H1 (cell line): ENCODE measurements at regions not wholly inside any gene's neighbourhood (a gene's known extent, or its start where the extent isn't known, plus 50 kb on each side); places are given as distances from the start of the nearest gene placed in this dataset.

Source experiments
- CTCF ChIA-PET: fragments of 300-600 bp; sonication (Branson Sonifier 250); formaldehyde crosslinking; loops from one replicate; lab custom pipeline; 2021; ENCODE audit not compliant: partially characterized antibody; lab: Charles Lee
- POLR2A ChIA-PET: fragments of 300-600 bp; sonication (Branson Sonifier 250); formaldehyde crosslinking; loops from one replicate; lab custom pipeline; 2021; ENCODE audit warnings: inconsistent platforms; ENCODE audit not compliant: partially characterized antibody; lab: Charles Lee
- DNase-seq, 2 experiments: peaks; one replicate each; pipeline versions ENCODE4 v3.0.0 to v3.0.0-alpha.2; 2010 to 2022; ENCODE audit warnings: low spot score in 2 of 2, low read depth in 1 of 2, mixed read lengths in 1 of 2
- FAIRE-seq: peaks from 2 replicates; lab custom pipeline; 2011; peaks lifted over from hg19 to GRCh38; lab: Jason Lieb, UNC
- H2AFZ ChIP-seq: 2 replicates; pipeline ENCODE4 v1.8.1; 2012; ENCODE audit warnings: low read length, inconsistent platforms
- H2AK5ac ChIP-seq: 2 replicates; pipeline ENCODE4 v1.6.1; 2013; ENCODE audit warnings: low read depth, low read length
- H2BK120ac ChIP-seq: replicated peaks from 2 replicates; pipeline ENCODE3; 2013; ENCODE audit warnings: low read depth, low read length, inconsistent platforms
- H2BK12ac ChIP-seq: 2 replicates; pipeline ENCODE4 v1.6.1; 2013; ENCODE audit warnings: low read depth, low read length
- H2BK15ac ChIP-seq: 2 replicates; pipeline ENCODE4 v1.6.1; 2013; ENCODE audit warnings: low read length
- H2BK20ac ChIP-seq: 2 replicates; pipeline ENCODE4 v1.6.1; 2013; ENCODE audit warnings: low read length
- H2BK5ac ChIP-seq: 2 replicates; pipeline ENCODE4 v1.6.1; 2013; ENCODE audit warnings: low read depth, low read length
- H3K14ac ChIP-seq: 2 replicates; pipeline ENCODE4 v1.6.1; 2013; ENCODE audit warnings: inconsistent platforms; ENCODE audit not compliant: insufficient read length
- H3K18ac ChIP-seq: 2 replicates; pipeline ENCODE4 v1.6.1; 2013; ENCODE audit warnings: low read length; ENCODE audit errors: extremely low read depth
- H3K23ac ChIP-seq: 2 replicates; pipeline ENCODE4 v1.6.1; 2013; ENCODE audit warnings: inconsistent platforms; ENCODE audit not compliant: insufficient read length
- H3K23me2 ChIP-seq: 2 replicates; pipeline ENCODE4 v1.6.1; 2013; ENCODE audit warnings: low read depth, low read length
- H3K27ac ChIP-seq: 2 replicates; pipeline ENCODE4 v1.6.1; 2011; ENCODE audit warnings: low read depth, low read length, inconsistent platforms
- H3K27me3 ChIP-seq, 4 experiments: replicated peaks in 1 of 4; 1 replicate in 1 of 4; 2 replicates in 3 of 4; pipeline versions ENCODE4 v1.6.1 to v1.8.1; 2011 to 2013; ENCODE audit warnings: low read length in 3 of 4, mild to moderate bottlenecking in 3 of 4, inconsistent platforms in 2 of 4, mixed read lengths in 2 of 4, moderate library complexity in 1 of 4; ENCODE audit not compliant: control insufficient read depth in 3 of 4, insufficient read depth in 3 of 4; ENCODE audit errors: extremely low read depth in 1 of 4
- H3K36me3 ChIP-seq, 4 experiments: 2 replicates each; pipeline versions ENCODE4 v1.6.1 to v1.8.1; 2011 to 2013; ENCODE audit warnings: mild to moderate bottlenecking in 4 of 4, low read length in 3 of 4, moderate library complexity in 2 of 4, control low read depth in 1 of 4, inconsistent platforms in 1 of 4; ENCODE audit not compliant: insufficient read depth in 4 of 4, control insufficient read depth in 2 of 4
- H3K4ac ChIP-seq: replicated peaks from 2 replicates; pipeline ENCODE3; 2013; ENCODE audit warnings: low read length, low read depth, mixed read lengths, inconsistent platforms; ENCODE audit not compliant: insufficient read length
- H3K4me1 ChIP-seq, 4 experiments: replicated peaks in 1 of 4; 1 replicate in 1 of 4; 2 replicates in 3 of 4; pipeline versions ENCODE4 v1.6.1 to v1.8.1; 2011 to 2013; ENCODE audit warnings: low read length in 3 of 4, inconsistent platforms in 2 of 4, mixed read lengths in 1 of 4; ENCODE audit not compliant: insufficient read depth in 4 of 4, control insufficient read depth in 3 of 4
- H3K4me2 ChIP-seq, 2 experiments: 2 replicates each; pipeline versions ENCODE4 v1.6.1 to v1.8.1; 2011 to 2013; ENCODE audit warnings: low read depth in 2 of 2, low read length in 2 of 2, control low read depth in 1 of 2, inconsistent platforms in 1 of 2, mild to moderate bottlenecking in 1 of 2; ENCODE audit not compliant: insufficient read depth in 1 of 2
- H3K4me3 ChIP-seq, 4 experiments: fragments of 200-600, 300-600 bp in 1 of 4; sonication (generic), shearing (Covaris generic), sonication (Bioruptor Twin) in 1 of 4; 2 replicates each; pipeline versions ENCODE4 v1.5.1 to v1.8.1; 2011 to 2016; ENCODE audit warnings: low read length in 4 of 4, low read depth in 3 of 4, control low read depth in 2 of 4, inconsistent platforms in 2 of 4, mild to moderate bottlenecking in 2 of 4, mixed read lengths in 1 of 4, moderate library complexity in 1 of 4; ENCODE audit not compliant: insufficient read depth in 2 of 4; ENCODE audit errors: extremely low read depth in 1 of 4
- H3K56ac ChIP-seq: replicated peaks from 2 replicates; pipeline ENCODE3; 2013; ENCODE audit warnings: low read depth, mild to moderate bottlenecking, mixed read lengths, low read length, inconsistent platforms; ENCODE audit not compliant: insufficient read length
- H3K79me1 ChIP-seq: 2 replicates; pipeline ENCODE4 v1.6.1; 2013; ENCODE audit warnings: low read depth, low read length, control low read depth
- H3K79me2 ChIP-seq, 2 experiments: 2 replicates each; pipeline versions ENCODE4 v1.6.1 to v1.8.1; 2012 to 2013; ENCODE audit warnings: low read length in 2 of 2, mild to moderate bottlenecking in 2 of 2, inconsistent platforms in 1 of 2; ENCODE audit not compliant: insufficient read depth in 2 of 2, control insufficient read depth in 1 of 2
- H3K9ac ChIP-seq, 4 experiments: replicated peaks in 1 of 4; 1 replicate in 1 of 4; 2 replicates in 3 of 4; pipeline versions ENCODE4 v1.6.1 to v1.8.1; 2011 to 2013; ENCODE audit warnings: low read depth in 3 of 4, low read length in 3 of 4, control low read depth in 2 of 4, mild to moderate bottlenecking in 2 of 4, moderate library complexity in 2 of 4, inconsistent platforms in 1 of 4; ENCODE audit errors: extremely low read depth in 1 of 4
- H3K9me3 ChIP-seq, 2 experiments: 2 replicates each; pipeline versions ENCODE4 v1.6.1 to v1.8.1; 2012 to 2013; ENCODE audit warnings: mild to moderate bottlenecking in 2 of 2, moderate library complexity in 2 of 2, control low read depth in 1 of 2, inconsistent platforms in 1 of 2, low read depth in 1 of 2, low read length in 1 of 2, mixed read lengths in 1 of 2; ENCODE audit not compliant: insufficient read depth in 2 of 2
- H4K20me1 ChIP-seq, 2 experiments: replicated peaks in 1 of 2; 2 replicates each; pipeline versions ENCODE3 to v1.8.1; 2011 to 2013; ENCODE audit warnings: inconsistent platforms in 2 of 2, low read length in 2 of 2, mild to moderate bottlenecking in 1 of 2; ENCODE audit not compliant: insufficient read depth in 2 of 2, control insufficient read depth in 1 of 2
- H4K5ac ChIP-seq: 2 replicates; pipeline ENCODE4 v1.6.1; 2013; ENCODE audit warnings: low read length, low read depth, mixed read lengths, inconsistent platforms; ENCODE audit not compliant: insufficient read length
- H4K8ac ChIP-seq: 2 replicates; pipeline ENCODE4 v1.8.0; 2013; ENCODE audit warnings: mild to moderate bottlenecking, moderate library complexity, low read length, inconsistent platforms; ENCODE audit not compliant: insufficient read depth; ENCODE audit errors: extremely low read depth
- H4K91ac ChIP-seq: replicated peaks from 2 replicates; pipeline ENCODE3; 2013; ENCODE audit warnings: low read length, mixed read lengths, inconsistent platforms; ENCODE audit not compliant: insufficient read length
- ASH2L ChIP-seq: fragments of 200-600, 300-600 bp; sonication (generic); IDR thresholded peaks from one replicate; pipeline ENCODE4 v1.7.1; 2017; ENCODE audit warnings: low read length
- CTBP2 ChIP-seq: IDR thresholded peaks from 2 replicates; pipeline ENCODE4 v1.7.0; 2011; ENCODE audit warnings: borderline replicate concordance, mild to moderate bottlenecking, moderate library complexity, mixed read lengths, low read length; ENCODE audit not compliant: insufficient read depth, insufficient read length
- EZH2 ChIP-seq: fragments of 200-600 bp; sonication (generic); IDR thresholded peaks from 2 replicates; pipeline ENCODE4 v1.7.1; 2012; ENCODE audit warnings: low read depth, mild to moderate bottlenecking, moderate library complexity, low read length, inconsistent platforms; ENCODE audit not compliant: severe bottlenecking
- FOSL1 ChIP-seq: IDR thresholded peaks from 2 replicates; pipeline ENCODE4 v1.6.1; 2011; ENCODE audit warnings: mild to moderate bottlenecking, low read depth, low read length, moderate library complexity; ENCODE audit not compliant: insufficient read depth
- GTF2F1 ChIP-seq: IDR thresholded peaks from 2 replicates; pipeline ENCODE4 v1.6.1; 2012; ENCODE audit warnings: low read depth, low read length, improper control_type of control experiment, borderline replicate concordance
- KDM5A ChIP-seq: fragments of 200-600 bp; IDR thresholded peaks from 2 replicates; pipeline ENCODE4 v1.7.1; 2012; ENCODE audit warnings: mild to moderate bottlenecking, low read length, inconsistent platforms, mixed read lengths
- POLR2AphosphoS5 ChIP-seq: IDR thresholded peaks from 2 replicates; pipeline ENCODE4 v1.6.1; 2011; ENCODE audit warnings: low read depth, low read length
- RAD21 ChIP-seq, 2 experiments: IDR thresholded peaks in 1 of 2; conservative IDR thresholded peaks in 1 of 2; 2 replicates each; pipeline ENCODE4 v1.6.1; 2011; ENCODE audit warnings: low read depth in 2 of 2, low read length in 2 of 2, improper control_type of control experiment in 1 of 2, inconsistent platforms in 1 of 2, mild to moderate bottlenecking in 1 of 2, moderate library complexity in 1 of 2
- TAF1 ChIP-seq: IDR thresholded peaks from 2 replicates; pipeline ENCODE4 v1.6.1; 2011; ENCODE audit warnings: mild to moderate bottlenecking, low read depth, low read length
- TAF7 ChIP-seq: optimal IDR thresholded peaks from 2 replicates; pipeline ENCODE3; 2011; ENCODE audit warnings: low read depth, mild to moderate bottlenecking, inconsistent platforms, low read length, moderate library complexity, borderline replicate concordance
- TEAD4 ChIP-seq: IDR thresholded peaks from 2 replicates; pipeline ENCODE4 v1.6.1; 2012; ENCODE audit warnings: low read depth, low read length, inconsistent platforms, mixed read lengths
- WGBS, 2 experiments: shearing (Covaris generic) in 1 of 2; methylation state at CpG; one replicate each; pipeline versions ENCODE4 v1.1.6 to v1.1.7; 2013 to 2015; ENCODE audit warnings: low lambda C conversion rate in 2 of 2, mixed read lengths in 2 of 2, inconsistent platforms in 1 of 2, low coverage in 1 of 2, missing lambda C conversion rate in 1 of 2; ENCODE audit not compliant: insufficient replicate concordance in 2 of 2, insufficient coverage in 1 of 2, insufficient read length in 1 of 2; ENCODE audit errors: extremely low coverage in 1 of 2, missing lambda C conversion rate in 1 of 2; 5-methylcytosine and 5-hydroxymethylcytosine counted together
- TF ChIP-seq, protein P1 (sequence below): IDR thresholded peaks from 2 replicates; pipeline ENCODE4 v1.6.1; 2012; ENCODE audit warnings: inconsistent platforms

- Histone ChIP-seq H4K91ac (no peak overlapping the region), H3K4ac (no peak overlapping the region), H3K36me3 (no peaks in the 10 kb centered on the region), H3K79me1 (no peaks in the 10 kb centered on the region), H3K4me1 (no peaks in the 10 kb centered on the region), H3K79me2 (no peaks in the 10 kb centered on the region), H2BK20ac (peak overlapping the region; percentile 87; the same call in 1 of the 2 replicates), H2BK15ac (no peak overlapping the region), H3K9me3 (no peaks in the 10 kb centered on the region), H3K18ac (no peak overlapping the region), H4K8ac (no peak overlapping the region), H3K23me2 (no peaks in the 10 kb centered on the region; the same call in 1 of the 2 replicates)
- no peak for DNase-seq
- WGBS, 2 experiments = 83% methylated on average over 1 of the region's 1 CpG; no CpG with 5 or more reads in 1 of the 2 experiments
- TF ChIP-seq TAF7 = no peak
- TF ChIP-seq POLR2AphosphoS5 = no peak
- no peak for TF ChIP-seq EZH2
- no peak for TF ChIP-seq RAD21 (IDR thresholded peaks at IDR 0.05 in 1 of 2, conservative IDR thresholded peaks at IDR 0.05 in 1 of 2; ENCODE audit: low read depth in 2 of 2, low read length in 2 of 2)
- TF ChIP-seq TAF1 = no peak
- no peak for TF ChIP-seq GTF2F1
- TF ChIP-seq FOSL1 = no peak
- TF ChIP-seq ASH2L = no peak
- no peak for TF ChIP-seq KDM5A
- TF ChIP-seq CTBP2 = no peak
- TF ChIP-seq TEAD4 = no peak
- TF ChIP-seq, protein P1, sequence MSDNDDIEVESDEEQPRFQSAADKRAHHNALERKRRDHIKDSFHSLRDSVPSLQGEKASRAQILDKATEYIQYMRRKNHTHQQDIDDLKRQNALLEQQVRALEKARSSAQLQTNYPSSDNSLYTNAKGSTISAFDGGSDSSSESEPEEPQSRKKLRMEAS = no peak
- TF ChIP-seq, all 59 proteins: peak for 0
- ChIA-PET POLR2A (no interaction called here), CTCF (interaction anchor here (0.6 to 1.1 kb wide), 2 partner anchors 14 to 473 kb away, joined by 3 to 4 read pairs; no protein-coding TSS in a partner anchor)
- H3K14ac ChIP-seq = no peak overlapping the region
- peak overlapping the region; percentile 18; the same call in 1 of the 2 replicates for H2BK5ac ChIP-seq
- H4K5ac ChIP-seq = no peak overlapping the region
- 0 out of 2 replicates have a peak overlapping the region, but pooled peaks have one; percentile 47 for H2AFZ ChIP-seq
- H3K4me3 ChIP-seq = no peak overlapping the region
- H3K56ac ChIP-seq = no peak overlapping the region
- H3K27me3 ChIP-seq = no peaks in the 10 kb centered on the region
- no peak overlapping the region for H3K4me2 ChIP-seq
- H4K20me1 ChIP-seq = no peaks in the 10 kb centered on the region
- no peak overlapping the region for H2AK5ac ChIP-seq
- peak overlapping the region; percentile 52; the same call in 1 of the 2 replicates for H2BK12ac ChIP-seq
- no peak overlapping the region for H3K23ac ChIP-seq
- no peak overlapping the region for H3K27ac ChIP-seq
- FAIRE-seq = no peak
- no peak overlapping the region for H2BK120ac ChIP-seq
- H3K9ac ChIP-seq = no peak overlapping the region
Observed at GRCh38 chr4:79561751-79562150, 153.7 kb upstream of the GK2 start.
